GM12878 (cell line): ENCODE measurements at regions not wholly inside any gene's neighbourhood (a gene's known extent, or its start where the extent isn't known, plus 50 kb on each side); places are given as distances from the start of the nearest gene placed in this dataset.

Source experiments
- BCLAF1 ChIP-seq: fragments of 450-650 bp; IDR thresholded peaks from 2 replicates; pipeline ENCODE4 v1.6.1; 2017; ENCODE audit warnings: antibody characterized with exemption, mild to moderate bottlenecking, moderate library complexity
- GATAD2B ChIP-seq: fragments of 450-650 bp; conservative IDR thresholded peaks from 2 replicates; pipeline ENCODE4 v1.6.1; 2017; ENCODE audit warnings: low read depth, mild to moderate bottlenecking, moderate library complexity
- PRDM15 ChIP-seq: fragments of 450-650 bp; formaldehyde crosslinking; IDR thresholded peaks from 2 replicates; pipeline ENCODE4 v1.4.0; 2020; ENCODE audit warnings: mild to moderate bottlenecking, moderate library complexity
- RB1 ChIP-seq: fragments of 450-650 bp; formaldehyde crosslinking; IDR thresholded peaks from 2 replicates; pipeline ENCODE4 v1.6.1; 2017; ENCODE audit warnings: mild to moderate bottlenecking, borderline replicate concordance
- RFX5 ChIP-seq: IDR thresholded peaks from 2 replicates; pipeline ENCODE4 v1.6.1; 2011; ENCODE audit warnings: low read depth, low read length, improper control_type of control experiment
- SIN3A ChIP-seq: IDR thresholded peaks from 2 replicates; pipeline ENCODE4 v1.6.1; 2012; ENCODE audit warnings: low read depth, low read length, improper control_type of control experiment

GRCh38 chr1:234987415-234988154 is 141.1 kb downstream of the TOMM20 start (continued):
- TF ChIP-seq PRDM15 (CRISPR knock-in tag) (no peak), RFX5 (no peak), BCLAF1 (no peak), GATAD2B (peak; percentile 69; the same call in 1 of the 2 replicates), SIN3A (no peak), RB1 (no peak)
